Smooth muscle cell (in vitro differentiated cells): ENCODE measurements at regions not wholly inside any gene's neighbourhood (a gene's known extent, or its start where the extent isn't known, plus 50 kb on each side); places are given as distances from the start of the nearest gene placed in this dataset.

Experiments
- DNase-seq: peaks from one replicate; lab custom pipeline; 2025; ENCODE audit not compliant: unreplicated experiment; lab: John Stamatoyannopoulos, UW
- H2AFZ ChIP-seq: fragments of 200-600 bp; sonication (generic); 2 replicates; pipeline ENCODE4 v1.6.0; 2016; ENCODE audit warnings: antibody characterized with exemption, low read depth, mild to moderate bottlenecking
- H3F3A ChIP-seq: fragments of 200-600 bp; sonication (generic); 2 replicates; pipeline ENCODE4 v1.6.0; 2017; ENCODE audit warnings: antibody characterized with exemption, low read depth
- H3K27ac ChIP-seq: fragments of 200-600 bp; sonication (generic); 2 replicates; pipeline ENCODE4 v1.5.1; 2016; ENCODE audit warnings: low read depth, mild to moderate bottlenecking
- H3K27me3 ChIP-seq: fragments of 200-600 bp; sonication (generic); 2 replicates; pipeline ENCODE4 v1.6.1; 2016; ENCODE audit warnings: low read depth, mild to moderate bottlenecking
- H3K36me3 ChIP-seq: fragments of 200-600 bp; sonication (generic); 2 replicates; pipeline ENCODE4 v1.5.1; 2016; ENCODE audit warnings: low read depth
- H3K4me1 ChIP-seq: fragments of 200-600 bp; sonication (generic); 2 replicates; pipeline ENCODE4 v1.5.1; 2016; ENCODE audit warnings: low read depth
- H3K4me2 ChIP-seq: fragments of 200-600 bp; sonication (generic); 2 replicates; pipeline ENCODE4 v1.6.0; 2016; ENCODE audit warnings: mild to moderate bottlenecking
- H3K4me3 ChIP-seq: fragments of 200-600 bp; sonication (generic); 2 replicates; pipeline ENCODE4 v1.5.1; 2016; ENCODE audit warnings: mild to moderate bottlenecking
- H3K79me2 ChIP-seq: fragments of 200-600 bp; sonication (generic); 2 replicates; pipeline ENCODE4 v1.6.0; 2016; ENCODE audit warnings: low read depth, mild to moderate bottlenecking
- H3K9ac ChIP-seq: fragments of 200-600 bp; sonication (generic); 2 replicates; pipeline ENCODE4 v1.6.0; 2016; ENCODE audit warnings: low read depth
- H3K9me3 ChIP-seq: fragments of 200-600 bp; sonication (generic); replicated peaks from 2 replicates; pipeline ENCODE4 v1.5.1; 2016; ENCODE audit warnings: low read depth
- H4K20me1 ChIP-seq: fragments of 200-600 bp; sonication (generic); 2 replicates; pipeline ENCODE4 v1.6.0; 2016; ENCODE audit warnings: low read depth
- CTCF ChIP-seq: fragments of 200-600 bp; sonication (generic); IDR thresholded peaks from 2 replicates; pipeline ENCODE4 v1.5.1; 2017; ENCODE audit warnings: borderline replicate concordance, mild to moderate bottlenecking, antibody characterized with exemption; ENCODE audit not compliant: insufficient read depth, poor library complexity, severe bottlenecking
- WGBS: methylation state at CpG from one replicate; pipeline ENCODE4 v1.1.7; 2016; ENCODE audit warnings: low lambda C conversion rate; 5-methylcytosine and 5-hydroxymethylcytosine counted together

- Histone ChIP-seq H3K79me2 (no peaks in the 10 kb centered on the region), H2AFZ (no peak overlapping the region), H3K27ac (no peak overlapping the region), H3K27me3 (peaks cover 19% of the 10 kb centered on the region), H3K4me2 (peak overlapping the region; percentile 25), H3F3A (peaks cover 4% of the 10 kb centered on the region), H4K20me1 (no peaks in the 10 kb centered on the region), H3K4me1 (peaks cover 13% of the 10 kb centered on the region), H3K36me3 (no peaks in the 10 kb centered on the region), H3K9ac (no peak overlapping the region), H3K4me3 (no peak overlapping the region), H3K9me3 (no peaks in the 10 kb centered on the region)
- peak; percentile 27 for TF ChIP-seq CTCF
- no peak for DNase-seq
- WGBS = 54% methylated on average over 10 of the region's 10 CpGs
Measured at GRCh38 chr3:24582431-24583403, 88.1 kb upstream of the THRB start.

- H2AFZ ChIP-seq = no peak overlapping the region
- no peak for TF ChIP-seq CTCF
- no peaks in the 10 kb centered on the region for H3K79me2 ChIP-seq
- H3K27me3 ChIP-seq = peaks cover 26% of the 10 kb centered on the region
- no peaks in the 10 kb centered on the region for H3K36me3 ChIP-seq
- H4K20me1 ChIP-seq = no peaks in the 10 kb centered on the region
- peaks cover 8% of the 10 kb centered on the region for H3K4me1 ChIP-seq
- H3K4me3 ChIP-seq = no peak overlapping the region
- H3F3A ChIP-seq = peaks cover 4% of the 10 kb centered on the region
- DNase-seq = no peak
- 41% methylated on average over 4 of the region's 4 CpGs for WGBS
- peak overlapping the region; percentile 17 for H3K4me2 ChIP-seq
- no peak overlapping the region for H3K9ac ChIP-seq
- H3K9me3 ChIP-seq = no peaks in the 10 kb centered on the region
- no peak overlapping the region for H3K27ac ChIP-seq
Measured at GRCh38 chr3:24586920-24587319, 92.3 kb upstream of the THRB start.

- no peak overlapping the region for H3K9ac ChIP-seq
- no peaks in the 10 kb centered on the region for H3K9me3 ChIP-seq
- no peaks in the 10 kb centered on the region for H4K20me1 ChIP-seq
- H3K4me1 ChIP-seq = peaks cover 8% of the 10 kb centered on the region
- WGBS = 72% methylated on average over 6 of the region's 6 CpGs
- no peaks in the 10 kb centered on the region for H3K36me3 ChIP-seq
- H3K27ac ChIP-seq = no peak overlapping the region
- no peak overlapping the region for H2AFZ ChIP-seq
- H3K27me3 ChIP-seq = peaks cover 26% of the 10 kb centered on the region
- DNase-seq = no peak
- no peaks in the 10 kb centered on the region for H3K79me2 ChIP-seq
- H3K4me2 ChIP-seq = no peak overlapping the region
- H3F3A ChIP-seq = peaks cover 4% of the 10 kb centered on the region
- H3K4me3 ChIP-seq = no peak overlapping the region
- TF ChIP-seq CTCF = no peak
Measured at GRCh38 chr3:24588629-24589512, 94.2 kb upstream of the THRB start.
